H1 (cell line): ENCODE measurements at regions not wholly inside any gene's neighbourhood (a gene's known extent, or its start where the extent isn't known, plus 50 kb on each side); places are given as distances from the start of the nearest gene placed in this dataset.

Experiments used
- CTCF ChIA-PET: fragments of 300-600 bp; sonication (Branson Sonifier 250); formaldehyde crosslinking; loops from one replicate; lab custom pipeline; 2021; ENCODE audit not compliant: partially characterized antibody; lab: Charles Lee
- POLR2A ChIA-PET: fragments of 300-600 bp; sonication (Branson Sonifier 250); formaldehyde crosslinking; loops from one replicate; lab custom pipeline; 2021; ENCODE audit warnings: inconsistent platforms; ENCODE audit not compliant: partially characterized antibody; lab: Charles Lee
- DNase-seq, 2 experiments: peaks; one replicate each; pipeline versions ENCODE4 v3.0.0 to v3.0.0-alpha.2; 2010 to 2022; ENCODE audit warnings: low spot score in 2 of 2, low read depth in 1 of 2, mixed read lengths in 1 of 2
- FAIRE-seq: peaks from 2 replicates; lab custom pipeline; 2011; peaks lifted over from hg19 to GRCh38; lab: Jason Lieb, UNC
- H2AFZ ChIP-seq: 2 replicates; pipeline ENCODE4 v1.8.1; 2012; ENCODE audit warnings: low read length, inconsistent platforms
- H2AK5ac ChIP-seq: 2 replicates; pipeline ENCODE4 v1.6.1; 2013; ENCODE audit warnings: low read depth, low read length
- H2BK120ac ChIP-seq: replicated peaks from 2 replicates; pipeline ENCODE3; 2013; ENCODE audit warnings: low read depth, low read length, inconsistent platforms
- H2BK12ac ChIP-seq: 2 replicates; pipeline ENCODE4 v1.6.1; 2013; ENCODE audit warnings: low read depth, low read length
- H2BK15ac ChIP-seq: 2 replicates; pipeline ENCODE4 v1.6.1; 2013; ENCODE audit warnings: low read length
- H2BK20ac ChIP-seq: 2 replicates; pipeline ENCODE4 v1.6.1; 2013; ENCODE audit warnings: low read length
- H2BK5ac ChIP-seq: 2 replicates; pipeline ENCODE4 v1.6.1; 2013; ENCODE audit warnings: low read depth, low read length
- H3K14ac ChIP-seq: 2 replicates; pipeline ENCODE4 v1.6.1; 2013; ENCODE audit warnings: inconsistent platforms; ENCODE audit not compliant: insufficient read length
- H3K18ac ChIP-seq: 2 replicates; pipeline ENCODE4 v1.6.1; 2013; ENCODE audit warnings: low read length; ENCODE audit errors: extremely low read depth
- H3K23ac ChIP-seq: 2 replicates; pipeline ENCODE4 v1.6.1; 2013; ENCODE audit warnings: inconsistent platforms; ENCODE audit not compliant: insufficient read length
- H3K23me2 ChIP-seq: 2 replicates; pipeline ENCODE4 v1.6.1; 2013; ENCODE audit warnings: low read depth, low read length
- H3K27ac ChIP-seq: 2 replicates; pipeline ENCODE4 v1.6.1; 2011; ENCODE audit warnings: low read depth, low read length, inconsistent platforms
- H3K27me3 ChIP-seq, 4 experiments: replicated peaks in 1 of 4; 1 replicate in 1 of 4; 2 replicates in 3 of 4; pipeline versions ENCODE4 v1.6.1 to v1.8.1; 2011 to 2013; ENCODE audit warnings: low read length in 3 of 4, mild to moderate bottlenecking in 3 of 4, inconsistent platforms in 2 of 4, mixed read lengths in 2 of 4, moderate library complexity in 1 of 4; ENCODE audit not compliant: control insufficient read depth in 3 of 4, insufficient read depth in 3 of 4; ENCODE audit errors: extremely low read depth in 1 of 4
- H3K36me3 ChIP-seq, 4 experiments: 2 replicates each; pipeline versions ENCODE4 v1.6.1 to v1.8.1; 2011 to 2013; ENCODE audit warnings: mild to moderate bottlenecking in 4 of 4, low read length in 3 of 4, moderate library complexity in 2 of 4, control low read depth in 1 of 4, inconsistent platforms in 1 of 4; ENCODE audit not compliant: insufficient read depth in 4 of 4, control insufficient read depth in 2 of 4
- H3K4ac ChIP-seq: replicated peaks from 2 replicates; pipeline ENCODE3; 2013; ENCODE audit warnings: low read length, low read depth, mixed read lengths, inconsistent platforms; ENCODE audit not compliant: insufficient read length
- H3K4me1 ChIP-seq, 4 experiments: replicated peaks in 1 of 4; 1 replicate in 1 of 4; 2 replicates in 3 of 4; pipeline versions ENCODE4 v1.6.1 to v1.8.1; 2011 to 2013; ENCODE audit warnings: low read length in 3 of 4, inconsistent platforms in 2 of 4, mixed read lengths in 1 of 4; ENCODE audit not compliant: insufficient read depth in 4 of 4, control insufficient read depth in 3 of 4
- H3K4me2 ChIP-seq, 2 experiments: 2 replicates each; pipeline versions ENCODE4 v1.6.1 to v1.8.1; 2011 to 2013; ENCODE audit warnings: low read depth in 2 of 2, low read length in 2 of 2, control low read depth in 1 of 2, inconsistent platforms in 1 of 2, mild to moderate bottlenecking in 1 of 2; ENCODE audit not compliant: insufficient read depth in 1 of 2
- H3K4me3 ChIP-seq, 4 experiments: fragments of 200-600, 300-600 bp in 1 of 4; sonication (generic), shearing (Covaris generic), sonication (Bioruptor Twin) in 1 of 4; 2 replicates each; pipeline versions ENCODE4 v1.5.1 to v1.8.1; 2011 to 2016; ENCODE audit warnings: low read length in 4 of 4, low read depth in 3 of 4, control low read depth in 2 of 4, inconsistent platforms in 2 of 4, mild to moderate bottlenecking in 2 of 4, mixed read lengths in 1 of 4, moderate library complexity in 1 of 4; ENCODE audit not compliant: insufficient read depth in 2 of 4; ENCODE audit errors: extremely low read depth in 1 of 4
- H3K56ac ChIP-seq: replicated peaks from 2 replicates; pipeline ENCODE3; 2013; ENCODE audit warnings: low read depth, mild to moderate bottlenecking, mixed read lengths, low read length, inconsistent platforms; ENCODE audit not compliant: insufficient read length
- H3K79me1 ChIP-seq: 2 replicates; pipeline ENCODE4 v1.6.1; 2013; ENCODE audit warnings: low read depth, low read length, control low read depth
- H3K79me2 ChIP-seq, 2 experiments: 2 replicates each; pipeline versions ENCODE4 v1.6.1 to v1.8.1; 2012 to 2013; ENCODE audit warnings: low read length in 2 of 2, mild to moderate bottlenecking in 2 of 2, inconsistent platforms in 1 of 2; ENCODE audit not compliant: insufficient read depth in 2 of 2, control insufficient read depth in 1 of 2
- H3K9ac ChIP-seq, 4 experiments: replicated peaks in 1 of 4; 1 replicate in 1 of 4; 2 replicates in 3 of 4; pipeline versions ENCODE4 v1.6.1 to v1.8.1; 2011 to 2013; ENCODE audit warnings: low read depth in 3 of 4, low read length in 3 of 4, control low read depth in 2 of 4, mild to moderate bottlenecking in 2 of 4, moderate library complexity in 2 of 4, inconsistent platforms in 1 of 4; ENCODE audit errors: extremely low read depth in 1 of 4
- H3K9me3 ChIP-seq, 2 experiments: 2 replicates each; pipeline versions ENCODE4 v1.6.1 to v1.8.1; 2012 to 2013; ENCODE audit warnings: mild to moderate bottlenecking in 2 of 2, moderate library complexity in 2 of 2, control low read depth in 1 of 2, inconsistent platforms in 1 of 2, low read depth in 1 of 2, low read length in 1 of 2, mixed read lengths in 1 of 2; ENCODE audit not compliant: insufficient read depth in 2 of 2
- H4K20me1 ChIP-seq, 2 experiments: replicated peaks in 1 of 2; 2 replicates each; pipeline versions ENCODE3 to v1.8.1; 2011 to 2013; ENCODE audit warnings: inconsistent platforms in 2 of 2, low read length in 2 of 2, mild to moderate bottlenecking in 1 of 2; ENCODE audit not compliant: insufficient read depth in 2 of 2, control insufficient read depth in 1 of 2
- H4K5ac ChIP-seq: 2 replicates; pipeline ENCODE4 v1.6.1; 2013; ENCODE audit warnings: low read length, low read depth, mixed read lengths, inconsistent platforms; ENCODE audit not compliant: insufficient read length
- H4K8ac ChIP-seq: 2 replicates; pipeline ENCODE4 v1.8.0; 2013; ENCODE audit warnings: mild to moderate bottlenecking, moderate library complexity, low read length, inconsistent platforms; ENCODE audit not compliant: insufficient read depth; ENCODE audit errors: extremely low read depth
- H4K91ac ChIP-seq: replicated peaks from 2 replicates; pipeline ENCODE3; 2013; ENCODE audit warnings: low read length, mixed read lengths, inconsistent platforms; ENCODE audit not compliant: insufficient read length
- BRCA1 ChIP-seq: IDR thresholded peaks from 2 replicates; pipeline ENCODE4 v1.6.1; 2012; ENCODE audit warnings: low read depth, low read length, improper control_type of control experiment
- WGBS, 2 experiments: shearing (Covaris generic) in 1 of 2; methylation state at CpG; one replicate each; pipeline versions ENCODE4 v1.1.6 to v1.1.7; 2013 to 2015; ENCODE audit warnings: low lambda C conversion rate in 2 of 2, mixed read lengths in 2 of 2, inconsistent platforms in 1 of 2, low coverage in 1 of 2, missing lambda C conversion rate in 1 of 2; ENCODE audit not compliant: insufficient replicate concordance in 2 of 2, insufficient coverage in 1 of 2, insufficient read length in 1 of 2; ENCODE audit errors: extremely low coverage in 1 of 2, missing lambda C conversion rate in 1 of 2; 5-methylcytosine and 5-hydroxymethylcytosine counted together

DNA sequence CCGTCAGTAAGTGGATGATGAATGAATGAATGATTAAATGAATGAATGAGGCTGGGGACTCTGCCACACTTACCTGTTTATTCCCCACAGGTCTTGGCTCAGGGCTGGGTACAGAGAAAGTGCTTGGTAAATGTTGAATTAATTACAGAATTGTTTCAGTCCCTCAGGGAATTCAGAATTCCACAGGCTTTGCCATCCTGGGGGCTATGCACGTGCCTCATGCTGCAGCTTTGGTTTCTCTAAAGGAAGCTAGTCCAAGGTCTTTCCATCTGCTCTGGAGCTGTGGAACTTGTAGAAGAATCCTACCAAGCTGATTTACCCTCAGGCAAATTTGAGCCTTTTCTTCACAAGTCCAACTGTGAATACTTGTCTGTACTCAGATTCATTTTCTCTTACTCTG, 376.8 kb upstream of the AJAP1 start:
- no peak overlapping the region for H4K5ac ChIP-seq
- H4K20me1 ChIP-seq = no peaks in the 10 kb centered on the region
- H3K4me2 ChIP-seq = no peak overlapping the region
- no peak overlapping the region for H2BK120ac ChIP-seq
- H2BK12ac ChIP-seq = no peak overlapping the region
- H3K79me1 ChIP-seq = no peaks in the 10 kb centered on the region
- no peak overlapping the region for H4K91ac ChIP-seq
- H3K14ac ChIP-seq = no peak overlapping the region
- no peak overlapping the region for H2AFZ ChIP-seq
- no peak overlapping the region for H3K4me3 ChIP-seq
- H3K56ac ChIP-seq = no peak overlapping the region
- no peaks in the 10 kb centered on the region for H3K36me3 ChIP-seq
- peaks cover 34 to 62% of the 10 kb centered on the region in 2 experiments for H3K9me3 ChIP-seq
- H3K18ac ChIP-seq = no peak overlapping the region
- H2BK20ac ChIP-seq = no peak overlapping the region
- DNase-seq (no peak), FAIRE-seq (no peak)
- CTCF ChIA-PET = no interaction called here
- H3K27ac ChIP-seq = no peak overlapping the region
- no peak overlapping the region for H2BK15ac ChIP-seq
- no peak overlapping the region for H4K8ac ChIP-seq
- no peak overlapping the region for H2BK5ac ChIP-seq
- no peaks in the 10 kb centered on the region for H3K23me2 ChIP-seq
- no peak overlapping the region for H3K4ac ChIP-seq
- H3K9ac ChIP-seq = no peak overlapping the region
- no peaks in the 10 kb centered on the region for H3K27me3 ChIP-seq
- H3K4me1 ChIP-seq = no peaks in the 10 kb centered on the region
- 74% methylated on average over 2 of the region's 2 CpGs; no CpG with 5 or more reads in 1 of the 2 experiments for WGBS, 2 experiments
- POLR2A ChIA-PET = no interaction called here
- no peaks in the 10 kb centered on the region for H3K79me2 ChIP-seq
- TF ChIP-seq BRCA1 = no peak
- TF ChIP-seq, all 59 proteins: peak for 0
- no peak overlapping the region for H2AK5ac ChIP-seq
- no peak overlapping the region for H3K23ac ChIP-seq
